Fibroblast of upper back skin (primary cell): ENCODE measurements at regions not wholly inside any gene's neighbourhood (a gene's known extent, or its start where the extent isn't known, plus 50 kb on each side); places are given as distances from the start of the nearest gene placed in this dataset.
"Not testable (repeated sequence)": the region's sequence is repeated elsewhere in the genome, so short reads cannot be mapped to it uniquely, and the experiment has no call there.

ENCODE experiments used
- DNase-seq: peaks from one replicate; pipeline ENCODE4 v3.0.0-alpha.2; 2013

- DNase-seq = no peak
These were observed 425.9 kb upstream of the ACO1 start for GRCh38 chr9:31958572-31958971.

GRCh38 chr9:31969552-31969951, 414.9 kb upstream of the ACO1 start:
- DNase-seq = no peak

DNA sequence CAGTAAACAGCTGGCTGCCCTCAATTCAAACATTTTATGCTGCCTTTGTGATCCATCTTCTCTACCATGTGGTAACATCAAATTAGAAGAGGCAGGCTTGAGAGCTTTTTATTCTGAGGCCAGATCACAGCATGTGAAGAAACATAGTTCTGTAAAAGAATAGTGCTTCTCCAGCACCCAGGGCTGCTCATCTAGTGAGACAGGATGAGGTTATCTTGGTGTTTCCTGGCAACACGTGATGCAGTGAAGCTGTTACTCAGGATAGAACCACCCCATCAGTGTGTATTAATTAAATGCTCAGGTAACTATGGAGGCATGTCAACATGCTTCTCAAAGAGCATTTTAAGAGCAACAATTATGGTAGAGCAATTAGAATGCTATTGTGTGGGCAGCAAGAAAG, 400.5 kb upstream of the ACO1 start:
- no peak for DNase-seq

- DNase-seq = no peak
These were observed 388.1 kb upstream of the ACO1 start for GRCh38 chr9:31996331-31996730.

- DNase-seq = no peak
These were observed 379.9 kb upstream of the ACO1 start for GRCh38 chr9:32004431-32005076.

DNA sequence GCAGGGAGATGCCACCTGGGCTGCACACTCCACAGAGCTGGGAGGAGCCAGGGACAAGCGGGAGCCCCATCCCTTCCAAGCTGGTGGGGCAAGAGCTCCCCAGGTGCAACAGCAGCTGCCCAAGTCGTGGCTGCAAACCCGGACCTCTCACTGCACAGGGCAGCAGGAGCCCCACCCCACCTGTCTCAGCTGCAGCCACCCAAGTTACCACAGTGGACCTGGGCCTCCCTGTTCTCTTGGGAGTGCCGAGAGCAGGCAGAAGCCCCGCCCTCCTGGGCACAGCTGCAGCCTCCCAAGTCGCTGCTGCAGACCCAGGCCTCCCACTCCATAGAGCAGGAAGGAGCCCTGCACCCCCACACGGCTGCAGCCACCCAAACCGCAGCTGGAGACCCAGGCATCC, 374.1 kb upstream of the ACO1 start:
- no peak for DNase-seq

- DNase-seq = no peak
These were observed 373.4 kb upstream of the ACO1 start for GRCh38 chr9:32011049-32011448.

DNA sequence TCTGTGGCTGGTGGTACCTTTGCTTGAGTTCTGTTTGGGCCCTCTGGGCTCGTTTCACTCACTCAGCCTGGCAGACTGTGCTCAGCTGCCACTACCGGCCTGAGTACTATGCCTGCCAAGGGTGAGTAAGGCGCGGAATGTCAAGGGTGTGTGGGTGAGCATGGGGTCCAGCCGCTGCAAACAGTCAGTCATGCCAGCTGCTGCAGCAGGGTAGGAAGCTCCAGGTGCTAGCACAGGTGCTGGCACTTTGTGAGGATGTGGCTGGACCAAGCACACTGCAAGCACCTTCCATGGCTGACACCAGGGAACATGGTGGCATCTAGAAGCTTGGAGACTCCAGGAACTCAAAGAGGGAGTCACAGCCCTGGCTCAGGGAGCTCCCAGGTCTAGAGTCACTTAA, 368.6 kb upstream of the ACO1 start:
- DNase-seq = no peak

DNA sequence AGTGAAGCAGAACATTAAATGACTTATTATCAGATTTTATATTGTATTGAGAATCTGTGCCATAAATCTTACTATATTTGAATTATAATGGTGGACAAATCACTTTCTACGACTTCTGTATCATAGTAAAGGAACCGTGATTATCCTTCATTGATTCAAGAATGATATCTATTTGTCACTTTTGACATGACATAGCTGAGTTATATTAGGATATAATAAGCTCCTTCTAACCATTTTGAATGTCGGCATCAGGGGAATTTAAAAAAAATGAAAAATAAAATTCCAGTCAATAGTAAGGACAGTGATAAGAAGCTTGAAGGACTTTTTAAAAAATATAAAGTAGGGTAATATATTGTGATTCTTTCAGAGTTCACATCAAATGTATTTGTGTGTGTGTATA, 338.9 kb upstream of the ACO1 start:
- no peak for DNase-seq

DNA sequence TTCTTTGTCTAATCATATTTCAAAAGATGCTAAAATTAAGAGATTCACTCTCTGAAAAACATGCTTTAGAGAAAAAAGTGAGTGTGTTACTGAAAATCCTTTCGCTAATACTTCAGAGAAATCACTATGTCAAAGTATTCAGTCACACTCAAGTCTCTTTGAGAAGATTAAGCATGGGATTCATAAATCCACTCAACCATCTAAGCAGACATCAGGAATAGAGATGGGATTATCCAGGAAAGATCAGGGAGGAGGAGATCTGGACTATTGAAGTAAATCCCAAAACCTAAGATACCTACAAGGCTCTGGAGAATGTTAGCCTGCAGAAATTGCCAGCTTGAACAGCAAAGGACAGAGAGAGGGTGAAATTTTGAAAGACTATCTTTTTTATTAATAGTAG, 317.2 kb upstream of the ACO1 start:
- no peak for DNase-seq

GRCh38 chr9:32069169-32069813, 315.2 kb upstream of the ACO1 start:
- DNase-seq = no peak

DNA sequence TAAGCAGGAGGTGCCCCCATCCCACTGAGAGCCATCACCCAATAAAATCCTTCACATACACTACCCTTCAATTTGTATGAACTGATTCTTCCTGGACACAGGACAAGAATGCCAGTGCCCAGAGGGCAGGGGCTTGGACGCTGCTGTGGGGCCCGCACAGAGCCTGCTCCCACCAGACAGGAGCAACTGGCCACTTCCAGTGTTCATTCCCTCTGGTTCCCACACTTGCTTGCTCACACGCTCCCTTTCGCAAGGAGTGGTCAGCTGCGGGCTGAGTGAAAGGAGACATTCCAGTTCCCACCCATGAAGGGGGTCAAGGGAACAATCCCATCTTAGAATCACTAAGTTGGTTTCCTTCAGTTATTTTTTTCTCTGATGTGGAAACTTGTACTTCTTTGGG, 314.5 kb upstream of the ACO1 start:
- DNase-seq = no peak

DNA sequence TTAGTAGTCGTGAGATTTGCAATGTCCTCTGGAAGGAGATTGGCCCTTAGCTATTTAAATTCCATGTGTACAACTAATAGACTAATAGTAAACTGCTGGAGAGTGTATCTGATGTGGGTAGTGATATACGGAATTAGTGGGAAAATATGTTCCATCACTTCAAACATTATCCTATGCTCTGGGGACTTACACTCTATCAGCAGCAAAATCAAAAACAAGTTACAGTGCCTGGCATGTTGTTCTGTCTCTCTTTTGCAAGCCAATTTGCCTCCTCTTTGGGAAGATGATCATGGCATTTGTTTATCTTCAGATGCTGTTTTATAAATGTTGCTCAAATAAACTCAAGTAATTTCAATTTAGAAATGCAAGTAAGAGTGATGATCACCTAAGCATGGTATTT, 311.9 kb upstream of the ACO1 start:
- DNase-seq = no peak

- no peak for DNase-seq
These were observed 292.4 kb upstream of the ACO1 start for GRCh38 chr9:32092031-32092430.

- DNase-seq = no peak
These were observed 267.2 kb upstream of the ACO1 start for GRCh38 chr9:32117291-32117690.

- no peak for DNase-seq
These were observed 255.9 kb upstream of the ACO1 start for GRCh38 chr9:32128546-32128945.

DNA sequence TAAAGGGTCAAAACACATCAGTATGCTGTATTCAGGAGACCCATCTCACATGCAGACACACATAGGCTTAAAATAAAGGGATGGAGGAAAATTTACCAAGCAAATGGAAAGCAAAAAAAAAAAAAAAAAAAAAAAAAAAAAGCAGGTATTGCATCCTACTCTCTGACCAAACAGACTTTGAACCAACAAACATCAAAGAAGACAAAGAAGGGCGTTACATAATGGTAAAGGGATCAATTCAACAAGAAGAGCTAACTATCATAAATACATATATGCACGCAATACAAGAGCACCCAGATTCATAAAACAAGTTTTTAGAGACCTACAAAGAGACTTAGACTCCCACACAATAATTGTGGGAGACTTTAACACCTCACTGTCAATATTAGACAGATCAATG, 253.7 kb upstream of the ACO1 start:
- not testable (repeated sequence) for DNase-seq

GRCh38 chr9:32136700-32137339, 247.6 kb upstream of the ACO1 start:
- DNase-seq = no peak

DNA sequence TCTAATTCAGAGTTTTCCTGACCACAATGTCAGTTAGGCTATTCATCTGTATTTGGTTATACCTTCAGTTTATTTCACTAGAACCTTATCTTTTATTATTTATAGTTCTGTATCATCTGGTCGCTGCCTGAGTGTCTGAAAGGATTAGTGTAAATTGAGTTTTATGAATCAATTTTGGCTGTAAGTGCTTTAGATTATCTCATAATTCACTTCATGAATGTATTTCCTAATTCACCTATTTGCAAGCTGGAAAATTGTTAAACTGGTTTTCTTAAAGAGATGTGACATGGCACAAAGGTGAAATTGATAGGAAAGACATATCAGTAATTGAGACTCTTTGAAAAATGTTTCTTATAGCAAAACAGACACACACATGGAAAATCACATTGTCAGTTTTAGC, 242.4 kb upstream of the ACO1 start:
- no peak for DNase-seq

DNA sequence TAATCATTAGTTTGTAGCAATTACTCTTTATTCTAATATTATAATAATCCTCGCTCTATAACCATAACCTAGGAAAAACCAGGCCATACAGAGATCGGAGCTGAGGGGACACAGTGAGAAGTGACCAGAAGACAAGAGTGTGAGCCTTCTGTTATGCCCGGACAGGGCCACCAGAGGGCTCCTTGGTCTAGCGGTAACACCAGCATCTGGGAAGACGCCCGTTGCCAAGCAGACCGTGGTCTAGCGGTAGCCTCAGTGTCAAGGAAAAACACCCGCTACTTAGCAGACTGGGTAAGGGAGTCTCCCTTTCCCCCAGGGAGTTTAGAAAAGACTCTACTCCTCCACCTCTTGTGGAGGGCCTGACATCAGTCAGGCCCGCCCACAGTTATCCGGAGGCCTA, 235.9 kb upstream of the ACO1 start:
- DNase-seq = not testable (repeated sequence)

DNA sequence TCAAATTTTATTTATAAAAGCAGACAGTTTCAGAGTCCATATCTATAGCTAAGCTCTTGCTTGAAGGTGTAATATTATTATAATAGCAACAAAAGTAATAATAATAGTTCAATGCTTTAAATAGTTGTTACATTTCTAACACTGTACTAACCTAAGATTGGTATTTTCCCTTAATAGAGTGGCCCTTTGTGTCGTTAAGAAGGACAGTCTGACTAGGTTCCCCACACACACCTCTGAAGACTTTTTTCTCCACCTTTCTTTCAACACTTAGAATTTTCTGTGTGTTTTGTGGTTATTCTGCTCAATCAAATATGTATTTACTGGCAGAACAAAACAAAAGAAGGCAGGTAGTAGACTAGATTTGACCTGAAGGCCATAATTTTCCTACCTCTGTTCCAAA, 223.2 kb upstream of the ACO1 start:
- no peak for DNase-seq

- no peak for DNase-seq
These were observed 222.7 kb upstream of the ACO1 start for GRCh38 chr9:32161720-32162119.

DNA sequence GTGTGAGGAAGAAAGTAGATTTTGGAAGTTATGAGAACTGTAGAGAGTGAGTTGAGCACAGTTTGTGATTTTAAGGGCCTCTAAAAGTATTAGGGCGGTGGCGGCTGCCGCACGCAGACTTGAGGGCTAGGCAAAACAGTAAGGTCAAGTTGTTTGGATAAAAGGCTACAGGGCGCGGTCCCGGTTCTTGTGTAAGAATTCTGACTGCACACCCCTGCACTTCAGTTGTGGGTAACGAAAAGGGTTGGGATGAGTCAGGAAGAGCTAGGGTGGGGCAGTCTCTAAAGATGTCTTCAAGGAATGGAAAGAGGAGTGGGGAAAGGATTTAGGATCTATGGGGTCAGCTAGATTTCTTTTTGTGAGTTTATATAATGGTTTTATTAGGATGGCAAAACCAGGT, 218.1 kb upstream of the ACO1 start:
- DNase-seq = not testable (repeated sequence)

GRCh38 chr9:32171339-32171738, 213.1 kb upstream of the ACO1 start:
- DNase-seq = no peak

- no peak for DNase-seq
These were observed 212.2 kb upstream of the ACO1 start for GRCh38 chr9:32172256-32172655.
